H9 (cell line): ENCODE measurements at regions not wholly inside any gene's neighbourhood (a gene's known extent, or its start where the extent isn't known, plus 50 kb on each side); places are given as distances from the start of the nearest gene placed in this dataset.

ENCODE experiments used
- DNase-seq: peaks from one replicate; pipeline ENCODE4 v3.0.0-alpha.2; 2017
- H2AFZ ChIP-seq: one replicate; pipeline ENCODE4 v1.6.1; 2013; ENCODE audit warnings: mild to moderate bottlenecking, low read length, control low read depth, moderate library complexity
- H2AK5ac ChIP-seq: 2 replicates; pipeline ENCODE4 v1.6.1; 2013; ENCODE audit warnings: low read length, control low read depth, mixed read lengths; ENCODE audit not compliant: insufficient read length
- H2BK120ac ChIP-seq: one replicate; pipeline ENCODE4 v1.6.1; 2013; ENCODE audit warnings: low read depth, mild to moderate bottlenecking, low read length, control low read depth, inconsistent platforms; ENCODE audit not compliant: poor library complexity, severe bottlenecking
- H2BK12ac ChIP-seq: 2 replicates; pipeline ENCODE4 v1.6.1; 2013; ENCODE audit warnings: low read length, control low read depth, mixed read lengths, low read depth; ENCODE audit not compliant: insufficient read length
- H2BK15ac ChIP-seq: 2 replicates; pipeline ENCODE4 v1.6.1; 2013; ENCODE audit warnings: low read depth, low read length, control low read depth
- H2BK20ac ChIP-seq: one replicate; pipeline ENCODE4 v1.6.1; 2013; ENCODE audit warnings: low read depth, mild to moderate bottlenecking, low read length, control low read depth, inconsistent platforms; ENCODE audit not compliant: poor library complexity, severe bottlenecking
- H2BK5ac ChIP-seq: 2 replicates; pipeline ENCODE4 v1.6.1; 2013; ENCODE audit warnings: low read length, control low read depth, mixed read lengths; ENCODE audit not compliant: insufficient read length
- H3K14ac ChIP-seq: 2 replicates; pipeline ENCODE4 v1.6.1; 2013; ENCODE audit warnings: low read length, control low read depth; ENCODE audit not compliant: insufficient read depth
- H3K18ac ChIP-seq: 2 replicates; pipeline ENCODE4 v1.6.1; 2013; ENCODE audit warnings: low read depth, mild to moderate bottlenecking, mixed read lengths, low read length, control low read depth; ENCODE audit not compliant: insufficient read length
- H3K23ac ChIP-seq: 2 replicates; pipeline ENCODE4 v1.6.1; 2013; ENCODE audit warnings: low read length, control low read depth, mixed read lengths, low read depth; ENCODE audit not compliant: insufficient read length
- H3K23me2 ChIP-seq: 2 replicates; pipeline ENCODE4 v1.6.1; 2013; ENCODE audit warnings: low read depth, mild to moderate bottlenecking, mixed read lengths, low read length, control low read depth; ENCODE audit not compliant: insufficient read length, poor library complexity, severe bottlenecking
- H3K27ac ChIP-seq: 2 replicates; pipeline ENCODE4 v1.5.1; 2013; ENCODE audit warnings: low read length, control low read depth, mixed read lengths, low read depth; ENCODE audit not compliant: insufficient read length
- H3K27me3 ChIP-seq: 2 replicates; pipeline ENCODE4 v1.6.1; 2013; ENCODE audit warnings: low read length, control low read depth, inconsistent platforms; ENCODE audit not compliant: insufficient read depth
- H3K4ac ChIP-seq: 2 replicates; pipeline ENCODE4 v1.6.1; 2013; ENCODE audit warnings: low read depth, mild to moderate bottlenecking, control low read depth, inconsistent platforms, low read length, moderate library complexity
- H3K4me1 ChIP-seq: 2 replicates; pipeline ENCODE4 v1.6.1; 2013; ENCODE audit warnings: low read length, control low read depth, inconsistent platforms; ENCODE audit not compliant: insufficient read depth
- H3K4me2 ChIP-seq: 2 replicates; pipeline ENCODE4 v1.6.1; 2013; ENCODE audit warnings: low read length, control low read depth, mixed read lengths; ENCODE audit not compliant: insufficient read length, insufficient read depth
- H3K56ac ChIP-seq: 2 replicates; pipeline ENCODE4 v1.6.1; 2013; ENCODE audit warnings: low read depth, mild to moderate bottlenecking, mixed read lengths, low read length, control low read depth; ENCODE audit not compliant: insufficient read length
- H3K79me1 ChIP-seq: 2 replicates; pipeline ENCODE4 v1.6.1; 2013; ENCODE audit warnings: low read depth, mild to moderate bottlenecking, moderate library complexity, low read length, control low read depth, inconsistent platforms; ENCODE audit not compliant: insufficient read depth, poor library complexity, severe bottlenecking
- H3K79me2 ChIP-seq: 2 replicates; pipeline ENCODE4 v1.6.1; 2013; ENCODE audit warnings: low read length, control low read depth, inconsistent platforms; ENCODE audit not compliant: insufficient read depth
- H3K9ac ChIP-seq: 2 replicates; pipeline ENCODE4 v1.6.1; 2013; ENCODE audit warnings: low read length, control low read depth, mixed read lengths; ENCODE audit not compliant: insufficient read length; ENCODE audit errors: extremely low read depth
- H3K9me3 ChIP-seq: one replicate; pipeline ENCODE4 v1.6.1; 2013; ENCODE audit warnings: low read depth, low read length, inconsistent platforms; ENCODE audit not compliant: control insufficient read depth
- H3T11ph ChIP-seq: one replicate; pipeline ENCODE4 v1.6.1; 2013; ENCODE audit warnings: mild to moderate bottlenecking, low read length, control low read depth, inconsistent platforms
- H4K20me1 ChIP-seq: one replicate; pipeline ENCODE4 v1.6.1; 2013; ENCODE audit not compliant: control insufficient read depth, insufficient read length, insufficient read depth
- H4K5ac ChIP-seq: 2 replicates; pipeline ENCODE4 v1.6.1; 2013; ENCODE audit warnings: low read depth, mild to moderate bottlenecking, mixed read lengths, low read length, control low read depth; ENCODE audit not compliant: insufficient read length
- H4K8ac ChIP-seq: replicated peaks from 2 replicates; pipeline ENCODE4 v1.6.1; 2013; ENCODE audit warnings: low read length, control low read depth, mixed read lengths, low read depth; ENCODE audit not compliant: insufficient read length
- H4K91ac ChIP-seq: 2 replicates; pipeline ENCODE4 v1.6.1; 2013; ENCODE audit warnings: low read depth, mild to moderate bottlenecking, moderate library complexity, mixed read lengths, low read length, control low read depth; ENCODE audit not compliant: insufficient read length
- H3K27ac Mint-ChIP-seq, 3 experiments: 2 replicates in 2 of 3; 3 replicates in 1 of 3; pipeline ENCODE4 v1.8.0; 2020 to 2021; ENCODE audit warnings: mixed read lengths in 3 of 3, mild to moderate bottlenecking in 1 of 3, moderate library complexity in 1 of 3
- H3K27me3 Mint-ChIP-seq: 2 replicates; pipeline ENCODE4 v1.8.0; 2021; ENCODE audit warnings: low read depth, mild to moderate bottlenecking, moderate library complexity, mixed read lengths
- H3K36me3 Mint-ChIP-seq, 3 experiments: 2 replicates in 2 of 3; 3 replicates in 1 of 3; pipeline ENCODE4 v1.8.0; 2020 to 2021; ENCODE audit warnings: low read depth in 3 of 3, mixed read lengths in 3 of 3; ENCODE audit not compliant: insufficient read depth in 1 of 3
- H3K4me1 Mint-ChIP-seq, 2 experiments: 2 replicates each; pipeline ENCODE4 v1.8.0; 2020; ENCODE audit warnings: mixed read lengths in 2 of 2
- H3K4me3 Mint-ChIP-seq, 2 experiments: 2 replicates in 1 of 2; 3 replicates in 1 of 2; pipeline ENCODE4 v1.8.0; 2020 to 2021; ENCODE audit warnings: mild to moderate bottlenecking in 2 of 2, mixed read lengths in 2 of 2, moderate library complexity in 1 of 2
- H3K9me3 Mint-ChIP-seq, 2 experiments: 2 replicates in 1 of 2; 3 replicates in 1 of 2; pipeline ENCODE4 v1.8.0; 2020; ENCODE audit warnings: mild to moderate bottlenecking in 2 of 2, mixed read lengths in 2 of 2, moderate library complexity in 1 of 2
- WGBS: extraction: QIAGEN DNeasy Blood & Tissue Kit; methylation state at CpG from one replicate; pipeline ENCODE4 v1.1.7; 2013; ENCODE audit warnings: missing lambda C conversion rate, low lambda C conversion rate, mixed read lengths; ENCODE audit not compliant: insufficient read length; ENCODE audit errors: extremely low coverage; 5-methylcytosine and 5-hydroxymethylcytosine counted together
- TF ChIP-seq, protein P1 (sequence below): fragments of 200-600 bp; sonication (generic); conservative IDR thresholded peaks from 3 replicates; pipeline ENCODE4 v1.8.0; 2021; ENCODE audit warnings: antibody characterized with exemption, mild to moderate bottlenecking

DNA sequence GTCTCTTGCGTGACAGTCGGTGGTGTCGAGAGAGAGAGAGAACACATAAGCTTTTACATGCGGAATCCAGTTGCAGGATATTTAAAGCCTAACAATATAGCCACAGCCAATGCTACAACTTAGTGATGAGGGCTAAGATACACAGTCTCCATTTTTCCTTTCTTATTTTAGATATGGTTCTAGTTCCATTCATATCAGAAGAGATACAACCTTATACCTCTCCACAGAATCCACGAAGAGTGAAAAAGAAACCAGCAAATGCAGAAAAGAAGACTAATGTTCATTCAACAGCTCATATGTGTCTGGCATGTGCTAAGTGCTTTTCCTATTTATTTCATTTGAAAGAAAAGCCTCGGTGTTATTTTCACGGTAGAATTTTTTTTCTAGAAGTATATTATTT is 249.0 kb upstream of the SLITRK1 start:
- no peak for DNase-seq
- Histone ChIP-seq H3T11ph (no peak overlapping the region), H3K4me1 (no peaks in the 10 kb centered on the region), H3K14ac (no peak overlapping the region), H2BK5ac (no peak overlapping the region), H4K5ac (no peak overlapping the region), H3K79me2 (no peaks in the 10 kb centered on the region), H3K18ac (no peak overlapping the region), H3K4ac (no peak overlapping the region), H2AFZ (no peak overlapping the region), H2BK12ac (no peak overlapping the region), H2BK15ac (no peak overlapping the region), H2BK20ac (no peak overlapping the region), H3K56ac (no peak overlapping the region), H3K27ac (no peak overlapping the region), H3K27me3 (no peaks in the 10 kb centered on the region), H4K20me1 (no peaks in the 10 kb centered on the region), H3K23ac (no peak overlapping the region), H2AK5ac (no peak overlapping the region), H4K8ac (no peak overlapping the region), H3K4me2 (no peak overlapping the region), H3K9ac (no peak overlapping the region), H3K79me1 (no peaks in the 10 kb centered on the region), H4K91ac (no peak overlapping the region), H3K9me3 (no peaks in the 10 kb centered on the region), H3K23me2 (no peaks in the 10 kb centered on the region), H2BK120ac (no peak overlapping the region)
- H3K4me3 Mint-ChIP-seq = no peak overlapping the region
- WGBS = no CpG with 5 or more reads among the region's 7 CpGs
- H3K27me3 Mint-ChIP-seq = no peaks in the 10 kb centered on the region
- H3K9me3 Mint-ChIP-seq = peaks cover 0 to 3% of the 10 kb centered on the region in 2 experiments; a peak in 1 of 5 replicates
- TF ChIP-seq, protein P1, sequence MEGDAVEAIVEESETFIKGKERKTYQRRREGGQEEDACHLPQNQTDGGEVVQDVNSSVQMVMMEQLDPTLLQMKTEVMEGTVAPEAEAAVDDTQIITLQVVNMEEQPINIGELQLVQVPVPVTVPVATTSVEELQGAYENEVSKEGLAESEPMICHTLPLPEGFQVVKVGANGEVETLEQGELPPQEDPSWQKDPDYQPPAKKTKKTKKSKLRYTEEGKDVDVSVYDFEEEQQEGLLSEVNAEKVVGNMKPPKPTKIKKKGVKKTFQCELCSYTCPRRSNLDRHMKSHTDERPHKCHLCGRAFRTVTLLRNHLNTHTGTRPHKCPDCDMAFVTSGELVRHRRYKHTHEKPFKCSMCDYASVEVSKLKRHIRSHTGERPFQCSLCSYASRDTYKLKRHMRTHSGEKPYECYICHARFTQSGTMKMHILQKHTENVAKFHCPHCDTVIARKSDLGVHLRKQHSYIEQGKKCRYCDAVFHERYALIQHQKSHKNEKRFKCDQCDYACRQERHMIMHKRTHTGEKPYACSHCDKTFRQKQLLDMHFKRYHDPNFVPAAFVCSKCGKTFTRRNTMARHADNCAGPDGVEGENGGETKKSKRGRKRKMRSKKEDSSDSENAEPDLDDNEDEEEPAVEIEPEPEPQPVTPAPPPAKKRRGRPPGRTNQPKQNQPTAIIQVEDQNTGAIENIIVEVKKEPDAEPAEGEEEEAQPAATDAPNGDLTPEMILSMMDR = no peak
- H3K36me3 Mint-ChIP-seq = no peaks in the 10 kb centered on the region
- no peaks in the 10 kb centered on the region for H3K4me1 Mint-ChIP-seq
- no peak overlapping the region for H3K27ac Mint-ChIP-seq
